ENCODE measurements at regions not wholly inside any gene's neighbourhood (a gene's known extent, or its start where the extent isn't known, plus 50 kb on each side); places are given as distances from the start of the nearest gene placed in this dataset.

- no peak overlapping the region for H3K4me2 ChIP-seq (ENCODE audit: insufficient read depth, low read length)
- no peaks in the 10 kb centered on the region for H3K4me1 ChIP-seq (ENCODE audit: insufficient read depth, low read length)
- no peaks in the 10 kb centered on the region for H3K36me3 ChIP-seq (ENCODE audit: insufficient read depth, low read length)
- no peak for DNase-seq (ENCODE audit: insufficient read length, low spot score, missing footprints)
- H3K27ac ChIP-seq (ENCODE audit: low read depth, low read length): no peak overlapping the region
- no peak for TF ChIP-seq CTCF (IDR thresholded peaks at IDR 0.05; ENCODE audit: extremely low read depth, low read depth, low read length)
- no peaks in the 10 kb centered on the region for H3K9me3 ChIP-seq (ENCODE audit: low read depth, low read length)
- no peak overlapping the region for H3K4me3 ChIP-seq (ENCODE audit: insufficient read depth, low read length)
- H3K27me3 ChIP-seq (ENCODE audit: insufficient read depth, low read length): no peaks in the 10 kb centered on the region
- H4K20me1 ChIP-seq (ENCODE audit: insufficient read depth, low read length): no peaks in the 10 kb centered on the region
- H2AFZ ChIP-seq (ENCODE audit: low read length): no peak overlapping the region
- H3K79me2 ChIP-seq (ENCODE audit: insufficient read depth, low read length): no peaks in the 10 kb centered on the region
Measured at GRCh38 chr3:66907136-66907535, 91.0 kb upstream of the KBTBD8 start.

- Histone ChIP-seq H3K27me3 (ENCODE audit: insufficient read depth, low read length) (no peaks in the 10 kb centered on the region), H3K27ac (ENCODE audit: low read depth, low read length) (no peak overlapping the region), H3K4me3 (ENCODE audit: insufficient read depth, low read length) (no peak overlapping the region), H3K4me1 (ENCODE audit: insufficient read depth, low read length) (no peaks in the 10 kb centered on the region), H3K4me2 (ENCODE audit: insufficient read depth, low read length) (no peak overlapping the region), H3K9me3 (ENCODE audit: low read depth, low read length) (no peaks in the 10 kb centered on the region), H4K20me1 (ENCODE audit: insufficient read depth, low read length) (no peaks in the 10 kb centered on the region), H3K79me2 (ENCODE audit: insufficient read depth, low read length) (no peaks in the 10 kb centered on the region), H3K36me3 (ENCODE audit: insufficient read depth, low read length) (no peaks in the 10 kb centered on the region), H2AFZ (ENCODE audit: low read length) (no peak overlapping the region)
- TF ChIP-seq CTCF (IDR thresholded peaks at IDR 0.05; ENCODE audit: extremely low read depth, low read depth, low read length): no peak
- no peak for DNase-seq (ENCODE audit: insufficient read length, low spot score, missing footprints)
Measured at GRCh38 chr3:66910266-66911055, 87.6 kb upstream of the KBTBD8 start.

GRCh38 chr3:66912306-66912705, 85.8 kb upstream of the KBTBD8 start:
- Histone ChIP-seq H3K4me2 (ENCODE audit: insufficient read depth, low read length) (no peak overlapping the region), H3K4me1 (ENCODE audit: insufficient read depth, low read length) (no peaks in the 10 kb centered on the region), H3K79me2 (ENCODE audit: insufficient read depth, low read length) (no peaks in the 10 kb centered on the region), H3K4me3 (ENCODE audit: insufficient read depth, low read length) (no peak overlapping the region), H3K9me3 (ENCODE audit: low read depth, low read length) (no peaks in the 10 kb centered on the region), H3K27me3 (ENCODE audit: insufficient read depth, low read length) (no peaks in the 10 kb centered on the region), H3K27ac (ENCODE audit: low read depth, low read length) (no peak overlapping the region), H4K20me1 (ENCODE audit: insufficient read depth, low read length) (no peaks in the 10 kb centered on the region), H3K36me3 (ENCODE audit: insufficient read depth, low read length) (no peaks in the 10 kb centered on the region), H2AFZ (ENCODE audit: low read length) (no peak overlapping the region)
- no peak for TF ChIP-seq CTCF (IDR thresholded peaks at IDR 0.05; ENCODE audit: extremely low read depth, low read depth, low read length)
- no peak for DNase-seq (ENCODE audit: insufficient read length, low spot score, missing footprints)

- Histone ChIP-seq H4K20me1 (ENCODE audit: insufficient read depth, low read length) (no peaks in the 10 kb centered on the region), H3K4me3 (ENCODE audit: insufficient read depth, low read length) (no peak overlapping the region), H3K27ac (ENCODE audit: low read depth, low read length) (no peak overlapping the region), H3K9me3 (ENCODE audit: low read depth, low read length) (no peaks in the 10 kb centered on the region), H3K4me1 (ENCODE audit: insufficient read depth, low read length) (no peaks in the 10 kb centered on the region), H3K79me2 (ENCODE audit: insufficient read depth, low read length) (no peaks in the 10 kb centered on the region), H2AFZ (ENCODE audit: low read length) (no peak overlapping the region), H3K4me2 (ENCODE audit: insufficient read depth, low read length) (no peak overlapping the region), H3K36me3 (ENCODE audit: insufficient read depth, low read length) (no peaks in the 10 kb centered on the region), H3K27me3 (ENCODE audit: insufficient read depth, low read length) (no peaks in the 10 kb centered on the region)
- no peak for TF ChIP-seq CTCF (IDR thresholded peaks at IDR 0.05; ENCODE audit: extremely low read depth, low read depth, low read length)
- DNase-seq (ENCODE audit: insufficient read length, low spot score, missing footprints): no peak
Measured at GRCh38 chr3:66922058-66922457, 76.0 kb upstream of the KBTBD8 start.
